ENCODE measurements at regions not wholly inside any gene's neighbourhood (a gene's known extent, or its start where the extent isn't known, plus 50 kb on each side); places are given as distances from the start of the nearest gene placed in this dataset.

DNA sequence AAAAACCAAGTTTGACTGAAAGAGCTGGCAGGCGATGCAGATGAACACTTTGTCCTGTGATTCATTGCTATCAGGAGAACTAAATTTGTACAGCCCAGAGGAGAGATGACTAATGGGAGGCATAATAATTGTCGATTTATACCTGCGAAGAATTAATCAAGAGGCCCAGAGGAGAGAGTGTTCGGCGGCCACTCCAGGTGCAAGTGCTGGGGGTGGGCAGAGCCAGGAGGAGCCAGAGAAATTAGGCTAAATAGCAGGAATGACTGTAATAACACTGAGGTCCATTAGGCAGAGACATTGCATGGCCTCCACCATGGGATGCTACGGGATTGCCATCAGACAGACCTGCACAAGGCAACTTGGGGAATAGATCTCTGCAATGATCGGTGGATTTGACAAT, 107.7 kb upstream of the UQCRFS1 start:
- TF ChIP-seq, protein P1, sequence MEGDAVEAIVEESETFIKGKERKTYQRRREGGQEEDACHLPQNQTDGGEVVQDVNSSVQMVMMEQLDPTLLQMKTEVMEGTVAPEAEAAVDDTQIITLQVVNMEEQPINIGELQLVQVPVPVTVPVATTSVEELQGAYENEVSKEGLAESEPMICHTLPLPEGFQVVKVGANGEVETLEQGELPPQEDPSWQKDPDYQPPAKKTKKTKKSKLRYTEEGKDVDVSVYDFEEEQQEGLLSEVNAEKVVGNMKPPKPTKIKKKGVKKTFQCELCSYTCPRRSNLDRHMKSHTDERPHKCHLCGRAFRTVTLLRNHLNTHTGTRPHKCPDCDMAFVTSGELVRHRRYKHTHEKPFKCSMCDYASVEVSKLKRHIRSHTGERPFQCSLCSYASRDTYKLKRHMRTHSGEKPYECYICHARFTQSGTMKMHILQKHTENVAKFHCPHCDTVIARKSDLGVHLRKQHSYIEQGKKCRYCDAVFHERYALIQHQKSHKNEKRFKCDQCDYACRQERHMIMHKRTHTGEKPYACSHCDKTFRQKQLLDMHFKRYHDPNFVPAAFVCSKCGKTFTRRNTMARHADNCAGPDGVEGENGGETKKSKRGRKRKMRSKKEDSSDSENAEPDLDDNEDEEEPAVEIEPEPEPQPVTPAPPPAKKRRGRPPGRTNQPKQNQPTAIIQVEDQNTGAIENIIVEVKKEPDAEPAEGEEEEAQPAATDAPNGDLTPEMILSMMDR (IDR thresholded peaks at IDR 0.05), result no peak
- TF ChIP-seq MEF2A (IDR thresholded peaks at IDR 0.05; ENCODE audit: borderline replicate concordance, low read depth) (no peak), YY1 (IDR thresholded peaks at IDR 0.05; ENCODE audit: low read depth) (no peak), EP300 (IDR thresholded peaks at IDR 0.05; ENCODE audit: borderline replicate concordance in 1 of 2, low read depth in 1 of 2, low read length in 1 of 2) (no peak), RAD21 (IDR thresholded peaks at IDR 0.05; ENCODE audit: low read length) (no peak), SMC3 (IDR thresholded peaks at IDR 0.05; ENCODE audit: low read depth, low read length) (no peak), POLR2AphosphoS5 (IDR thresholded peaks at IDR 0.05; ENCODE audit: low read depth, low read length) (no peak), GATA2 (CRISPR knock-in tag; IDR thresholded peaks at IDR 0.05) (no peak), TAF1 (IDR thresholded peaks at IDR 0.05; ENCODE audit: borderline replicate concordance, low read depth, low read length) (no peak)
- TF ChIP-seq, protein P2, sequence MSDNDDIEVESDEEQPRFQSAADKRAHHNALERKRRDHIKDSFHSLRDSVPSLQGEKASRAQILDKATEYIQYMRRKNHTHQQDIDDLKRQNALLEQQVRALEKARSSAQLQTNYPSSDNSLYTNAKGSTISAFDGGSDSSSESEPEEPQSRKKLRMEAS (IDR thresholded peaks at IDR 0.05; ENCODE audit: low read depth), result no peak

Data from SK-N-SH (cell line).